Testis (tissue), 2 donors: ENCODE measurements at regions not wholly inside any gene's neighbourhood (a gene's known extent, or its start where the extent isn't known, plus 50 kb on each side); places are given as distances from the start of the nearest gene placed in this dataset.

Experiments
- DNase-seq: peaks from one replicate; pipeline ENCODE4 v3.0.0-alpha.2; 2019
- H3K27ac ChIP-seq, 2 donors: fragments of 200-600 bp; sonication (generic); one replicate each; pipeline ENCODE4 v1.5.1; 2019
- H3K27me3 ChIP-seq: fragments of 200-600 bp; sonication (generic); one replicate; pipeline ENCODE4 v1.5.1; 2019
- H3K36me3 ChIP-seq: fragments of 200-600 bp; sonication (generic); one replicate; pipeline ENCODE4 v1.5.1; 2017; ENCODE audit warnings: low read depth; ENCODE audit errors: missing control alignments
- H3K4me1 ChIP-seq: fragments of 200-600 bp; sonication (generic); one replicate; pipeline ENCODE4 v1.5.1; 2019
- H3K4me3 ChIP-seq, 2 donors: fragments of 200-600 bp; sonication (generic); one replicate each; pipeline ENCODE4 v1.5.1; 2017 to 2019
- H3K9me3 ChIP-seq: fragments of 200-600 bp; sonication (generic); one replicate; pipeline ENCODE4 v1.5.1; 2017
- CTCF ChIP-seq, 3 experiments: fragments of 450-650 bp in 2 of 3; fragments of 200-600 bp in 1 of 3; sonication (generic) in 1 of 3; IDR thresholded peaks; one replicate each; pipeline ENCODE4 v1.5.1; 2016 to 2019; ENCODE audit warnings: antibody characterized with exemption in 3 of 3, mild to moderate bottlenecking in 2 of 3, moderate library complexity in 1 of 3
- POLR2A ChIP-seq: fragments of 450-650 bp; IDR thresholded peaks from one replicate; pipeline ENCODE4 v1.6.1; 2017; ENCODE audit warnings: antibody characterized with exemption, mild to moderate bottlenecking, moderate library complexity
- WGBS, 2 donors: methylation state at CpG; one replicate each; pipeline ENCODE4 v1.1.5; 2018; 5-methylcytosine and 5-hydroxymethylcytosine counted together
- intact Hi-C: fragments of 100-400 bp; cut with DNase I; formaldehyde crosslinking; loops from one replicate; pipeline ENCODE4 v1.15.1; 2023; ENCODE audit warnings: low total_unique reads

GRCh38 chr18:10074110-10074509, 160.3 kb downstream of the VAPA start:
- Histone ChIP-seq H3K4me1 (no peaks in the 10 kb centered on the region), H3K27ac (no peak overlapping the region), H3K9me3 (no peaks in the 10 kb centered on the region), H3K36me3 (no peaks in the 10 kb centered on the region), H3K4me3 (no peak overlapping the region), H3K27me3 (no peaks in the 10 kb centered on the region)
- DNase-seq = no peak
- no peak for TF ChIP-seq POLR2A
- TF ChIP-seq CTCF (IDR thresholded peaks at IDR 0.05) = no peak
- intact Hi-C loops = no loop called here
- 82 to 87% methylated on average over 3 of the region's 3 CpGs for WGBS, 2 donors

GRCh38 chr18:10074728-10075127, 160.9 kb downstream of the VAPA start:
- H3K27me3 ChIP-seq = no peaks in the 10 kb centered on the region
- 88 to 91% methylated on average over 9 of the region's 9 CpGs for WGBS, 2 donors
- no peak overlapping the region for H3K27ac ChIP-seq
- no peaks in the 10 kb centered on the region for H3K4me1 ChIP-seq
- H3K9me3 ChIP-seq = no peaks in the 10 kb centered on the region
- no peak overlapping the region for H3K4me3 ChIP-seq
- DNase-seq = no peak
- TF ChIP-seq CTCF (IDR thresholded peaks at IDR 0.05) = no peak
- no peak for TF ChIP-seq POLR2A
- no peaks in the 10 kb centered on the region for H3K36me3 ChIP-seq
- intact Hi-C loops = no loop called here

GRCh38 chr18:10076502-10077030, 162.8 kb downstream of the VAPA start:
- WGBS, 2 donors = 80 to 88% methylated on average over 4 to 5 of the region's 5 CpGs

GRCh38 chr18:10077986-10078385, 164.2 kb downstream of the VAPA start:
- Histone ChIP-seq H3K4me1 (no peaks in the 10 kb centered on the region), H3K27me3 (no peaks in the 10 kb centered on the region), H3K27ac (no peak overlapping the region), H3K9me3 (no peaks in the 10 kb centered on the region), H3K36me3 (no peaks in the 10 kb centered on the region), H3K4me3 (no peak overlapping the region)
- 72 to 87% methylated on average over 4 of the region's 4 CpGs for WGBS, 2 donors
- no peak for DNase-seq
- no peak for TF ChIP-seq CTCF (IDR thresholded peaks at IDR 0.05)
- no peak for TF ChIP-seq POLR2A
- intact Hi-C loops = no loop called here

More at GRCh38 chr18:10076502-10077030, 162.8 kb downstream of the VAPA start:
- TF ChIP-seq CTCF (IDR thresholded peaks at IDR 0.05) (no peak), POLR2A (no peak)
- no peak overlapping the region for H3K27ac ChIP-seq
- H3K9me3 ChIP-seq = no peaks in the 10 kb centered on the region
- H3K4me1 ChIP-seq = no peaks in the 10 kb centered on the region
- DNase-seq = no peak
- intact Hi-C loops = no loop called here
- no peaks in the 10 kb centered on the region for H3K27me3 ChIP-seq
- no peaks in the 10 kb centered on the region for H3K36me3 ChIP-seq
- H3K4me3 ChIP-seq = no peak overlapping the region

- H3K9me3 ChIP-seq = no peaks in the 10 kb centered on the region
- intact Hi-C loops = no loop called here
- 83 to 94% methylated on average over 11 of the region's 11 CpGs for WGBS, 2 donors
- DNase-seq = no peak
- H3K4me1 ChIP-seq = no peaks in the 10 kb centered on the region
- no peak overlapping the region for H3K4me3 ChIP-seq
- no peak for TF ChIP-seq POLR2A
- H3K27ac ChIP-seq = no peak overlapping the region
- H3K27me3 ChIP-seq = no peaks in the 10 kb centered on the region
- H3K36me3 ChIP-seq = no peaks in the 10 kb centered on the region
Measured at GRCh38 chr18:10080372-10080771, 166.6 kb downstream of the VAPA start.
